ENCODE measurements at regions not wholly inside any gene's neighbourhood (a gene's known extent, or its start where the extent isn't known, plus 50 kb on each side); places are given as distances from the start of the nearest gene placed in this dataset.

DNA sequence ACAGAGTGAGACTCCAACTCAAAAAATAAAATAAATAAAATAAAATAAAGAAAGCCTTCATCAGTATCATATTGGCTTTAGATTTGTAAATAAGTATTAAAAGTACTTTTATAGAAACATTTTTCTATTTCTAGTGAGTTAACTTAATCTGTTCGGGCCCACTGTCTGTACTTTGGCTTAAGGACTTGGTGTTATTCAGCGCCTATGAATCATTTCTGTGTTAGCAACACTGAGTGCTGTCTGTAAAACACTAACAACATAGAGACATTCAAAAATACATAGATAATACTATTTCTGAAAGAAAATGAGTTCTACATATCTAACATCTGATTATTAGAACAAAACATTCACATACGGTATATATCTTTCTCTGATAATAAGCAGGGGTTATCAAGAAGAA is 221.5 kb upstream of the CDH19 start:
- TF ChIP-seq EZH2phosphoT487 (IDR thresholded peaks at IDR 0.05; ENCODE audit: borderline replicate concordance, low read length), result no peak
- TF ChIP-seq, protein P1, sequence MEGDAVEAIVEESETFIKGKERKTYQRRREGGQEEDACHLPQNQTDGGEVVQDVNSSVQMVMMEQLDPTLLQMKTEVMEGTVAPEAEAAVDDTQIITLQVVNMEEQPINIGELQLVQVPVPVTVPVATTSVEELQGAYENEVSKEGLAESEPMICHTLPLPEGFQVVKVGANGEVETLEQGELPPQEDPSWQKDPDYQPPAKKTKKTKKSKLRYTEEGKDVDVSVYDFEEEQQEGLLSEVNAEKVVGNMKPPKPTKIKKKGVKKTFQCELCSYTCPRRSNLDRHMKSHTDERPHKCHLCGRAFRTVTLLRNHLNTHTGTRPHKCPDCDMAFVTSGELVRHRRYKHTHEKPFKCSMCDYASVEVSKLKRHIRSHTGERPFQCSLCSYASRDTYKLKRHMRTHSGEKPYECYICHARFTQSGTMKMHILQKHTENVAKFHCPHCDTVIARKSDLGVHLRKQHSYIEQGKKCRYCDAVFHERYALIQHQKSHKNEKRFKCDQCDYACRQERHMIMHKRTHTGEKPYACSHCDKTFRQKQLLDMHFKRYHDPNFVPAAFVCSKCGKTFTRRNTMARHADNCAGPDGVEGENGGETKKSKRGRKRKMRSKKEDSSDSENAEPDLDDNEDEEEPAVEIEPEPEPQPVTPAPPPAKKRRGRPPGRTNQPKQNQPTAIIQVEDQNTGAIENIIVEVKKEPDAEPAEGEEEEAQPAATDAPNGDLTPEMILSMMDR (IDR thresholded peaks at IDR 0.05; ENCODE audit: low read depth, low read length, poor library complexity, severe bottlenecking), result no peak
- no peak overlapping the region for H3K4me2 ChIP-seq (ENCODE audit: low read length)

DNA sequence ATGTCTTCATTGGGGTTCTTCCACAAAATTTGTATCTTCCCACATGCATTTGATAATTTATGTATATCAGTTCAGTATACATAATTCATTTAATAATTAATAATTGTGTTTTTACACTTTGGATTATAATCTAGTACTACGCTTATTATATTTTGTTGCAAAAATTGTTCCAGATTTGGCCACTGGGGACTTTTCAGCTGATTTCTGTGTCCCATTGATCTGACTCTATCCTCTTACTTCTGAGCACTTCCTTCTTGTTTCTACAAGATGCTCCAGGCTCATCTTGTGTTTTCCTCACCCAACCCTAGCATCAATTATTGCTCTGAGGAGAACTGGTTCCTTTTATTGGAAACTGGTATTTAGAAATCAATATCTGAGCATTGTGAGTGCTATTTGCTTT is 215.3 kb upstream of the CDH19 start:
- H3F3A ChIP-seq (ENCODE audit: control insufficient read depth, insufficient read depth), result no peaks in the 10 kb centered on the region
- no peaks in the 10 kb centered on the region for H3K9me2 ChIP-seq (replicated peaks; ENCODE audit: control insufficient read depth, low read length)
- H3K4me2 ChIP-seq (ENCODE audit: low read length), result no peak overlapping the region
- no peak overlapping the region for H3K27ac ChIP-seq (ENCODE audit: low read depth, low read length)
- no peaks in the 10 kb centered on the region for H3K4me1 ChIP-seq (ENCODE audit: control insufficient read depth, low read length)
- TF ChIP-seq EZH2phosphoT487 (IDR thresholded peaks at IDR 0.05; ENCODE audit: borderline replicate concordance, low read length), result no peak
- TF ChIP-seq, protein P1 (IDR thresholded peaks at IDR 0.05; ENCODE audit: low read depth, low read length, poor library complexity, severe bottlenecking), result no peak
- H3K9me3 ChIP-seq (ENCODE audit: control insufficient read depth, insufficient read depth, low read length), result no peaks in the 10 kb centered on the region
- no peak overlapping the region for H3K4me3 ChIP-seq (ENCODE audit: low read length)
- no peaks in the 10 kb centered on the region for H3K36me3 ChIP-seq (ENCODE audit: control insufficient read depth, low read length)
- H3K27me3 ChIP-seq (ENCODE audit: control insufficient read depth, low read length), result no peaks in the 10 kb centered on the region
- H3K79me2 ChIP-seq (ENCODE audit: control insufficient read depth, low read length), result no peaks in the 10 kb centered on the region
- H4K20me1 ChIP-seq (ENCODE audit: control insufficient read depth, insufficient read depth, low read depth, low read length), result no peaks in the 10 kb centered on the region

More for the DNA sequence above, 221.5 kb upstream of the CDH19 start:
- Histone ChIP-seq H3K4me1 (ENCODE audit: control insufficient read depth, low read length) (no peaks in the 10 kb centered on the region), H3K9me3 (ENCODE audit: control insufficient read depth, insufficient read depth, low read length) (no peaks in the 10 kb centered on the region), H3K36me3 (ENCODE audit: control insufficient read depth, low read length) (no peaks in the 10 kb centered on the region), H4K20me1 (ENCODE audit: control insufficient read depth, insufficient read depth, low read depth, low read length) (no peaks in the 10 kb centered on the region), H3F3A (ENCODE audit: control insufficient read depth, insufficient read depth) (no peaks in the 10 kb centered on the region), H3K9me2 (replicated peaks; ENCODE audit: control insufficient read depth, low read length) (no peaks in the 10 kb centered on the region), H3K4me3 (ENCODE audit: low read length) (no peak overlapping the region), H3K27me3 (ENCODE audit: control insufficient read depth, low read length) (no peaks in the 10 kb centered on the region), H3K27ac (ENCODE audit: low read depth, low read length) (no peak overlapping the region), H3K79me2 (ENCODE audit: control insufficient read depth, low read length) (no peaks in the 10 kb centered on the region)

DNA sequence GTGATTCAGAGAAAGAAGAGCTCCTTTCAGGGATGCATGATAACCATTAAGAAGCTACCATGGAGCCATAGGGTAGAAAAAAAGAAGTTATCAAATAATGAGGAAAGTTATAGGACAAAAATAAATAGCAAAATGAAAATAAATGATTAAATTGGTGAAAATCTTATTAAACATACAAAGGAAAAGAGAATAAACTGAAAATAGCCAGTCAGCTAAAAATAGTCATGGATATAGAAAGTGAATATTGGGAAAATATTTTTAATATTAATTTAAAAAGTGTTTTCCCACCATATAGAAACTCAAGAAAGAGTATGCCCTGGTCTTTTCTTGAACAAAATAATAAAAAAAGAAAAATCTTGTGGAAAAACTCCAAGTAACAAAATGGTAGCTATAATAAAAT is 209.2 kb upstream of the CDH19 start:
- Histone ChIP-seq H4K20me1 (ENCODE audit: control insufficient read depth, insufficient read depth, low read depth, low read length) (no peaks in the 10 kb centered on the region), H3K79me2 (ENCODE audit: control insufficient read depth, low read length) (no peaks in the 10 kb centered on the region)

More for the DNA sequence above, 209.2 kb upstream of the CDH19 start:
- no peaks in the 10 kb centered on the region for H3K9me3 ChIP-seq (ENCODE audit: control insufficient read depth, insufficient read depth, low read length)
- TF ChIP-seq, protein P1 (IDR thresholded peaks at IDR 0.05; ENCODE audit: low read depth, low read length, poor library complexity, severe bottlenecking), result no peak
- no peak for TF ChIP-seq EZH2phosphoT487 (IDR thresholded peaks at IDR 0.05; ENCODE audit: borderline replicate concordance, low read length)
- no peaks in the 10 kb centered on the region for H3F3A ChIP-seq (ENCODE audit: control insufficient read depth, insufficient read depth)
- no peak overlapping the region for H3K4me2 ChIP-seq (ENCODE audit: low read length)
- no peaks in the 10 kb centered on the region for H3K27me3 ChIP-seq (ENCODE audit: control insufficient read depth, low read length)
- no peaks in the 10 kb centered on the region for H3K9me2 ChIP-seq (replicated peaks; ENCODE audit: control insufficient read depth, low read length)
- H3K4me1 ChIP-seq (ENCODE audit: control insufficient read depth, low read length), result no peaks in the 10 kb centered on the region
- no peaks in the 10 kb centered on the region for H3K36me3 ChIP-seq (ENCODE audit: control insufficient read depth, low read length)
- no peak overlapping the region for H3K27ac ChIP-seq (ENCODE audit: low read depth, low read length)
- no peak overlapping the region for H3K4me3 ChIP-seq (ENCODE audit: low read length)
